Urothelium cell line (cell line): ENCODE measurements at regions not wholly inside any gene's neighbourhood (a gene's known extent, or its start where the extent isn't known, plus 50 kb on each side); places are given as distances from the start of the nearest gene placed in this dataset.

Source experiments
- DNase-seq: peaks from one replicate; pipeline ENCODE4 v3.0.0; 2011; ENCODE audit warnings: low spot score, mixed read lengths
- FAIRE-seq: peaks from 2 replicates; lab custom pipeline; 2011; peaks lifted over from hg19 to GRCh38; lab: Jason Lieb, UNC

DNA sequence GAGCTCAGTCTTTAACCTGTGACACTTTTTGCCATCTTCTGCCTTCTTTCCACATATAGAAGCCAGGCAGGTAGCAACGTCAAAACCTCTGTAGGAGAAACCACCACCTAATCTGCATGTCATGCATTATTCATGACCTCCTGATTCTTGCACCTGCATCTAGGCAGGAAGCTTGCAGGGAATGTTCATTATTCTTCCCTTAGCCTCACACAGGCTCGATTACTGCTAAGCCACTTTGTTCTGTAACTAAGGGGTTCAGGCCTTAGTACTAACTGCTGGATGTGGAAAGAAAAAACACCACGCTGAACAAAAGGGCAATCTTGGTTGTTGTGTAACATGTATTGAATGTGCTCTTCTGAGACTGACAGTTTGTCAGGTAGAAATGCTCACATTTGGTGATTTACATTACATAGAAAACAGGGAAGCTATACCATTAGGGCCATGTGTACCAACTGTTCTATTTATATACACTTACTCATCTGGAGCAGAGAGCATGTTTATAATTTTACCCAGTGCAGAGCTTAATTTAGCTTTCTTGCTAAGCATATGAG, 366.9 kb downstream of the KLF12 start:
- FAIRE-seq (no peak), DNase-seq (no peak)

DNA sequence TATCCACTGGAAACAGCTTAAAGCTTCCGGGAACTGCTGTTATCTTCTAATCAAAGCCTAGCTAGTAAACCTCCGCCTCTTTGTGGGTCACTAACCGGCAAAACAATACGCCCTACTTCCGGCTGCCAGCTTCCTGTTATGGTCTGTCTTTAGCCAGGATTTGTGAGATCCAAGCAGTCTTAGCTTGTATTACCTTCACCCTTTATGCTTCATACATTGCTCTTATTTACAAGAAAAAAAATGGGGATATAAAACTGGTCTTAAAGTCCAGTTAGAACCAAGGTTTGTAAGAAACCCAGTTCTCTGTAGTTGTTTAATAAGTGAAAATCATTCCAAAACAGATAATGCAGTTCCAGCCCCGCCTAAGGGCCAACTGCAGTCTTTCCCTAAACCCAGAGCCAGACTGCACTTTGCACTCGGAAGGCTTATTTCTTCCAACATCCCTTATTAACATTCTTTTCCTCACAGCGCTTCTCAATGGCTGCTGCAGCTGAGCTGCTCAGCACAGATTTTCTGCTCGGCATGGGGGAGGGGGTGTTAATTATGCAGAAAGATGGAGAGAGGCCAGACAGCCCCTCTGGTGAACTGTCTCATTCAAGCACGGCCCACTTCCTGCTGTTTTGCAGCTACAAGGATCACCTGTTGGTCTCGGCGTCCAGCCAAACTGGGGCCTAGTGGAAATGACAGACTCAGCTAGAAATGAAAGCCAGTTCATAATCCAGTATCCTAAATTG, 368.4 kb downstream of the KLF12 start:
- no peak for FAIRE-seq
- no peak for DNase-seq

GRCh38 chr13:73759434-73759833, 374.8 kb downstream of the KLF12 start:
- FAIRE-seq (no peak), DNase-seq (no peak)

- FAIRE-seq (no peak), DNase-seq (no peak)
Observed at GRCh38 chr13:73757481-73758233, 376.5 kb downstream of the KLF12 start.

- DNase-seq = peak; percentile 13
- no peak for FAIRE-seq
Observed at GRCh38 chr13:73754727-73755292, 379.4 kb downstream of the KLF12 start.

DNA sequence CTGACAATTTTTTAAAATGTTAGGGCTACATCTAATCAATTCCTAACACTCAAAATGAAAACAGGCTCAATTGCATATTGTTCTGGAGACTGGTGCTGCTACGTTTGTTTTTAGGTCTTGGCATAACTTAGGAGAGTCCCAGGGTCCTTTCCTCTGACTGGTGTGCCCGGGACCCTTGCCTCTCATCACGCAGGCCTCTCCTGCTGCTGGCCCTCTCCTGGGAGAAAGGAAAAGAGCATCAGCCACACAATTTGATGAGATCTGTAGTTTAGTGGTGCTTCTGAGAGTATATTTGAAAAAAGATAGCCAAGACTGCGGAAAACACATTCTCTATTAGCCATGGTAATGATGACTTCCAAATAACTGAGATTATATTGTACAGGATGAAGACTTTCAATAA, 380.0 kb downstream of the KLF12 start:
- FAIRE-seq (no peak), DNase-seq (no peak)

DNA sequence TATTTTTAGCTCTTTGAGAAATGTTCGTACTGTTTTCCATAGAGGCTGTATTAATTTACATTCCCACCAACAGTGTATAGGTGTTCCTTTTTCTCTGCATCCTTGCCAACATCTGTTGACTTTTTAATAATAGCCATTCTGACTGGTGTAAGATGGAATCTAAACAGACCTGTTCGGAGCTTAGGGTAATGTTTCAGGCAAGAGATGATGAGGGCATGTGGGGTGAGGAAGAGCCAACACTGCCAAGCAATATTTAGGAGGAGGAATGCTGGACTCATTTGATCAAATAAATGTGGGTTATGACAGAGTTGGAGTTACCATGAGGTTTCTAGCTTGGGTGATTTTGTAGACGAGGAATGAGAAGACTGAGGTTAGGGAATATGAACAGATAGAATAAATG, 382.9 kb downstream of the KLF12 start:
- DNase-seq (no peak), FAIRE-seq (no peak)

DNA sequence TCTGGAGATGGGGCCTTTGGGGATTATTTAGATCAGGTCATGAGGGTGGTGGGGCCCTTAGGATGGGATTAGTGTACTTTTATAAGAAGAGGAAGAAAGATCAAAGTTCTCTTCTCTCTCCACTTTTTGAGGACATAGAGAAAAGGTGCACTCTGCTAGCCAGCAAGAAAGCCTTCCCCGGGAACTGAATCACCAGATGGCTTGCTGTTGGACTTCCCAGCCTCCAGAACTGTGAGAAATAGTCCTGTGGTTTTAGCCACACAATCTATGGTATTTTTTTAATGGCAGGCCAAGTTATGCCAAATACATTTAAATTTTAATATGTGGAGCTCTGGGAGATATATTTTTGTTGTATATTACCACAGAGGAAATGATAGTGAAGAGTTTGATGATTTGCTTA, 385.8 kb downstream of the KLF12 start:
- FAIRE-seq (no peak), DNase-seq (no peak)

GRCh38 chr13:73745190-73745589, 389.0 kb downstream of the KLF12 start:
- FAIRE-seq (no peak), DNase-seq (no peak)

GRCh38 chr13:73742982-73743381, 391.2 kb downstream of the KLF12 start:
- DNase-seq = no peak
- no peak for FAIRE-seq

GRCh38 chr13:73741742-73742141, 392.5 kb downstream of the KLF12 start:
- DNase-seq (no peak), FAIRE-seq (no peak)

GRCh38 chr13:73741111-73741510, 393.1 kb downstream of the KLF12 start:
- no peak for DNase-seq
- no peak for FAIRE-seq

DNA sequence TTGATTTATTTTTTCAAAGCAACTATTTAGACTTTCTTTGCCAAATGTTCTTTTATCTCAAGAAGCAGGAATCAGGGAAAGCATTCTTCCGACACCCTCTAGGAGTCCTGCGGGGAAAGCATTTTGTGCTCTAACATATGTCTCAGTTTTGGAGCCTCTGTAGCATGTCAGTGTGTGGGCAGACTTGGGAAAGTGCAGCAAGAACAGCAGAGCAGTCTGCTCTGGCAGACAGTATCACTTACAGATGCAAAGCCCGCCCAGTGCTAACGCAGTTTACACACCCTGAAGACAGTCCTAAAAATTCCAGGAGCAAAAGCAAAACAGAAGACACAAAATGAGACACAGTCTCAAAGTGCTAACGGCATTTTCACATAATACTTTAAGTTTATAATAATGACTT, 393.5 kb downstream of the KLF12 start:
- FAIRE-seq = no peak

GRCh38 chr13:73739394-73739793, 394.8 kb downstream of the KLF12 start:
- FAIRE-seq (no peak), DNase-seq (no peak)

More for the DNA sequence above, 393.5 kb downstream of the KLF12 start:
- no peak for DNase-seq

GRCh38 chr13:73738626-73739025, 395.6 kb downstream of the KLF12 start:
- FAIRE-seq (no peak), DNase-seq (no peak)

DNA sequence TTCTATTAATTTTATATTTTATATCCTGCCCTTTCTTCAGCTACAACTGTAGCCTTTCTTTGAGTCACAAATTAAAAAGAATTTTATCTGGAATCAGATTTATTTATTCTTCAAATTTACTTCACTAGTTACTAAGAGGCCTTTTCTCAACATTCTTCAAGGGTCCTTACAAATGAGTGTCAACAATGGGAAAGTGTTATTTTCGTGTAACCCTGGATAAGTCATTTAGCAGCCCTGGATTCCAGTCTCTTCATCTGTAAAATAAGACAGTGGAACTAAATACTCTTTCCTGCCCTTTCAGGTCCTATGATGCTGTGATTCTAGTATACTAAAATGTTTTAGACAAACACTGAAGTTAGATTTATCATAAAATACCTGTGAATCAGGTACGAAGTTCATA, 397.0 kb downstream of the KLF12 start:
- no peak for FAIRE-seq
- DNase-seq = no peak

DNA sequence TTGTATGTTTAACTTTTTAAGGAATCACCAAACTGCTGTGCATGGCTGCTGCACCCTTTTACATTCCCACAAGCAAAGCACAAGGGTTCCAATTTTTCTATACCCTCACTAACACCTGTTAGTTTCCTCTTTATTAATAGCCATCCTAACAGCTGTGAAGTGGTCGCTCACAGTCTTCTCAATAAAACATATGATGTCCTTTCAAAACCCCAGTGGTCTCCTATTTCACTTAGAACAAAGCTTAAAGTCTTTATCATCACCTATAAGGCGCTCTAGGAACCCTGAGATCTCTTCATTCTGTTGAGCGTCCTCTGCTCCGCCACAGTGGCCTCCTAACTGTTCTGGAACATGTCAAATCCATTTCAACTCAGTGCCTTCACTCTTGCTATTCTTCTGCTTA, 400.5 kb downstream of the KLF12 start:
- DNase-seq = no peak
- no peak for FAIRE-seq

DNA sequence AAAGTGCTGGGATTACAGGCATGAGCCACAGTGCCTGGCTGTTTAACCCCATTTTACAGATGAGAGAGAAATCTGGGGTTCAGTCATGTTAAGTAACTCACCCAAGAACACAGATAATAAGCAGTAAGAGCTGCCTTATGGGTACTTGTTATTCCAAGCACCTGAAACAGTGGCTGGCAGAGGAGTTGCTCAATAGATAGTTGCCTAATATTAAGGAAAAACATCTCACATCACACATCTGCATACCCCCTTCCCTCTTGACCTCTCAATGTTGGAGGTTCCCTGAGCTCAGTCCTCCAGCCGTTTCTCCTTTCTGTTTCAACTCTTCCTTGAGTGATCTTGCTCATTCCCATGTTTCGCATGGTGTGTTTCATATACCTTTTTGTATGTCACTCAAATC, 401.9 kb downstream of the KLF12 start:
- DNase-seq (no peak), FAIRE-seq (no peak)

DNA sequence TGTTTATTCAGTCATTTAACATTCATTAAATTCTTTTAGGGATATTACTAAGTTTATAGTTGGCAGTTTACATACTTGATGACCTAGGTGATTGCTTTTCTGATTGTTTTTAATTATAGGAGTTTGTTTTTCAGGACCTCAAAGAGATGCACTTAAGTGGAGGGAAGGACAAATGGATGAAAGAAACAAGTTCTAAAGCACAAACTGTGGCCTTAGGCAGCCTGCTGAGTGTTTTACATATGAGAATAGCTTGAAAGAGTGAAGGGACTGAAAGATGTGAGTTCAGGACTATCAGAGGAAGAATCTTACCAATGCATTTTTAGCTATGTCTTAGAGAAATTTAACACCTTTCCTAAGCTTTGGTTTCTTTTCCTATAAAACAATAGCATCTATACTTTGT, 402.6 kb downstream of the KLF12 start:
- no peak for FAIRE-seq
- no peak for DNase-seq

DNA sequence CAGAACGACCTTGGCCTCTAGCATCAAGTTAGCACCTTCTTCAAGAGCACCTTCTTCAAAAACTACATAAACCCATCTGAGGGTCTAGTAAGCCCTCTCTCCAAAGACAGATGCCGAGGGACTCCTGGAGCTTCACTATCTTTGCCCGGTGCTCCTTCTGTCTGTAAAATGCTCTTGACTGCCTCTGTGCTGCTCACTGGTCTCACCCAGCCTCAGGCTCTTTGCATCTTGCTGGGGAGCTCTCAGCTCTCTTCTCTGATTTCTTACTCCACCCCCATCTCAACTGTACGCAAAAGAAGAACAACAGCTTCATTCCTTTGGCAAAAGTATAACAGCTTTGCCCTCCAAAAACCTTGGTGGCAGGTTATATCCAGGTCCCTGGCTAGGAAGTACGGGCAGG, 404.2 kb downstream of the KLF12 start:
- DNase-seq = no peak
- no peak for FAIRE-seq

GRCh38 chr13:73729046-73729445, 405.2 kb downstream of the KLF12 start:
- DNase-seq = no peak
- FAIRE-seq = no peak

DNA sequence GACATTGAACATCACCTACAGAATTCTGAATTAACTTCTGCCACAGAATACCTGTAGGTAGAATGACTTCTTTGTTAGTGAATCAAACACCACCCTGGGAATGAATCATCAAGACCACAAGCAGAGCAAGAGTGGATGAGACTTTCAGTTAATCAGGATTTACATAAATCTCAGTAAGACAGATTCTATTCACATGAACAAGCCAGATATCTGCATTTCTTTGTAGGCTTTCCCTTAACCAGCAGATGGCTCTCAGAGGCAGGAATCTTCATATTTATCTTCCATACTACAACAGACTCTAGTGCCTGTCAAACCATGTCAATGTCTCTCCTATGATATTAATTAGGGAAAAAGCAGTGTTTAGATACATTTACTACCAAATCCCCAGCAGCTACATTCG, 412.1 kb downstream of the KLF12 start:
- no peak for FAIRE-seq
- DNase-seq = peak; percentile 28
